WERI-Rb-1 (cell line): ENCODE measurements at regions not wholly inside any gene's neighbourhood (a gene's known extent, or its start where the extent isn't known, plus 50 kb on each side); places are given as distances from the start of the nearest gene placed in this dataset.

ENCODE experiments used
- DNase-seq: peaks from one replicate; pipeline ENCODE4 v3.0.0-alpha.2; 2020
- H3K27ac ChIP-seq: fragments of 250-450 bp; sonication (Bioruptor Pico); 2 replicates; pipeline ENCODE4 v1.5.1; 2020; ENCODE audit warnings: mild to moderate bottlenecking, moderate library complexity
- H3K27me3 ChIP-seq: fragments of 250-450 bp; sonication (Bioruptor Pico); 2 replicates; pipeline ENCODE4 v1.5.1; 2021; ENCODE audit warnings: mild to moderate bottlenecking, low read depth, moderate library complexity; ENCODE audit not compliant: insufficient read depth, severe bottlenecking
- H3K36me3 ChIP-seq: fragments of 250-450 bp; sonication (Bioruptor Pico); 2 replicates; pipeline ENCODE4 v1.5.1; 2020; ENCODE audit warnings: mild to moderate bottlenecking, moderate library complexity
- H3K4me3 ChIP-seq: 2 replicates; pipeline ENCODE4 v1.5.1; 2011; ENCODE audit warnings: low read depth, mild to moderate bottlenecking, control low read depth, low read length
- H3K9me3 ChIP-seq: fragments of 250-450 bp; sonication (Bioruptor Pico); 2 replicates; pipeline ENCODE4 v1.5.1; 2021; ENCODE audit warnings: mild to moderate bottlenecking, moderate library complexity; ENCODE audit not compliant: severe bottlenecking
- TF ChIP-seq, protein P1 (sequence below): IDR thresholded peaks from 2 replicates; pipeline ENCODE4 v1.5.1; 2011; ENCODE audit warnings: low read depth, mild to moderate bottlenecking, control low read depth, inconsistent platforms, low read length

DNA sequence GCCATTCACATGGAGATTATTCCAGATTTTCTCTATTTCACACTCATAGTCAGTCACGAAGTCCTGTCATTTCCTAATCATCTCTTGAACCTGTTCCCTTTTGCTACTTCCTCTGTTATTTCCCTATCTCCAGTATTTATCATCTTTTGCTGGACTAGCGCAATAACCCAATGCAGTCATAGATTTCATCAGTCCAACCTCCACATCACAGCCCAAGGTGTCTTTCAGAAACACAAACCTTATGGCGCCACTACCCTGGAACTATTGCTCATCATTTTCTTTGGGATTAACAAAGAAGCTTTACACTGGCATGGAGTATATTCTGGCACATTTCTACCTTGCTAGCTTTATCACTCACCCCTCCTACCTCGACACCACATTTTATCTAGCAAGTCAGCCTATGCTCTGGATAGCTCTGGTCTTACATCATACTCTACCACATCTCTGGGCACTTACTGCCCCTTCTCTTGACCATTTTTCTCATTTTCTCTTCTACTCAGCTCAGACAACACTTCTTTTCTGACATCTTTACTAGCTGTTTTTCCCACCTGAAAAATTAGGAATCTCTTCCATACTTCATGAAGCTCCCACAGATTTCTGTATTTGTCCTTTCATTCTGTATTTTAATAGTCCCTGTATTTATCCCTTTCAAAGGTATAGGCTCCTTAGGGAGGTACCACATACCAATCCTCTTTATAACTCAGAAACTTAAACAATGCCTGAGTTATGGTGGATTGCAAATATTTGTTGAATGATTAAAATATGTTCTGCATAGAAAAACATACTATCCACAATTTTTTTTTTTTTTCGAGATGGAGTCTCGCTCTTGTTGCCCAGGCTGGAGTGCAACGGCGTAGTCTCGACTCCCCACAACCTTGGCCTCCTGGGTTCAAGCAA lies 534.7 kb downstream of the KLF12 start:
- Histone ChIP-seq H3K9me3 (peaks cover 2% of the 10 kb centered on the region), H3K4me3 (no peak overlapping the region), H3K36me3 (no peaks in the 10 kb centered on the region), H3K27me3 (no peaks in the 10 kb centered on the region), H3K27ac (no peak overlapping the region)
- TF ChIP-seq, protein P1, sequence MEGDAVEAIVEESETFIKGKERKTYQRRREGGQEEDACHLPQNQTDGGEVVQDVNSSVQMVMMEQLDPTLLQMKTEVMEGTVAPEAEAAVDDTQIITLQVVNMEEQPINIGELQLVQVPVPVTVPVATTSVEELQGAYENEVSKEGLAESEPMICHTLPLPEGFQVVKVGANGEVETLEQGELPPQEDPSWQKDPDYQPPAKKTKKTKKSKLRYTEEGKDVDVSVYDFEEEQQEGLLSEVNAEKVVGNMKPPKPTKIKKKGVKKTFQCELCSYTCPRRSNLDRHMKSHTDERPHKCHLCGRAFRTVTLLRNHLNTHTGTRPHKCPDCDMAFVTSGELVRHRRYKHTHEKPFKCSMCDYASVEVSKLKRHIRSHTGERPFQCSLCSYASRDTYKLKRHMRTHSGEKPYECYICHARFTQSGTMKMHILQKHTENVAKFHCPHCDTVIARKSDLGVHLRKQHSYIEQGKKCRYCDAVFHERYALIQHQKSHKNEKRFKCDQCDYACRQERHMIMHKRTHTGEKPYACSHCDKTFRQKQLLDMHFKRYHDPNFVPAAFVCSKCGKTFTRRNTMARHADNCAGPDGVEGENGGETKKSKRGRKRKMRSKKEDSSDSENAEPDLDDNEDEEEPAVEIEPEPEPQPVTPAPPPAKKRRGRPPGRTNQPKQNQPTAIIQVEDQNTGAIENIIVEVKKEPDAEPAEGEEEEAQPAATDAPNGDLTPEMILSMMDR = no peak
- no peak for DNase-seq

DNA sequence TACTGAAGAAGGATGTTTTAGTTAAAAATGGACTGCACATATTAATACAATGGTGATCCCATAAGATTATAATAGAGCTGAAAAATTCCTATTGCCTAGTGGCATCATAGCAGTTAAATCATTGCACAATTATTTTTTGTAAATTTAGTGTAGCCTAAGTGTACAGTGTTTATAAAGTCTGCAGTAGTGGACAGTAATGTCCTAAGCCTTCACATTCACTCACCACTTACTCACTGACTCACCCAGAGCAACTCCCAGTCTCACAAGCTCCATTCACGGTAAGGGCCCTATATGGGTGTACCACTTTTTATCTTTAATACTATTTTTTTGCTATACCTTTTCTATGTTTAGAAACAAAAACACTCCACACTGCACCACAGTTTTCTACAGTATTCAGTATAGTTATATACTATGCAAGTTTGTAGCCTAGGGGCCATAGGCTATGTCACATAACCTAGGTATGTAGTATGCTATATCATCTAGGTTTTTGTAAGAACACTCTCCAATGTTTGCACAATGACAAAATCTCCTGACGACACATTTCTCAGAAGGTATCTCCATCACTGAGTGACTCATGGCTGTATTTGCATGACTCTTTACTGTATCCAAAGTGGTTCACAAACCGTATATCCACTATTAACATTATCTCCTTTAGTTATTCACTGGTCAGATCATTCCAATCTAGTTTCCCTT lies 536.0 kb downstream of the KLF12 start:
- DNase-seq = no peak
- H3K36me3 ChIP-seq = no peaks in the 10 kb centered on the region
- H3K27me3 ChIP-seq = no peaks in the 10 kb centered on the region
- TF ChIP-seq, protein P1 = no peak
- no peak overlapping the region for H3K4me3 ChIP-seq
- no peak overlapping the region for H3K27ac ChIP-seq
- no peaks in the 10 kb centered on the region for H3K9me3 ChIP-seq

DNA sequence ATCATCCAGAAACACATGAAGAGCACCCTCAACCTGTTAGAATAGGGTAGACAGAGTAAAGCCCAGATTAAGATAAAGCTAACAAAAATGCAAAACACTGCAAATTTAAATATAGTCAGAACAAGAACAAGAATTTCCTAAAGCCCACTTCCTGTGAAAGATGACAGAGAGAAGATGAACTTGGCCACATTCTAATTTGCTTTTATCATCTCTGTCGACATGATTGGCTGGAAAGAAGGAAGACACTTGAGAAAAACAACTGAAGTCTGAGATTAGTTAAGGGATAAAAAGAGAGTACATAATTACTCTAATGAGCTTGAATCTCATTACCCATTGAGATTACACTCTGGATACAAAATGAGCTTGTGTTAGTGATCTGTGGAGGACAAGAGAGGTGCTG lies 537.6 kb downstream of the KLF5 start:
- DNase-seq = no peak
- Histone ChIP-seq H3K9me3 (no peaks in the 10 kb centered on the region), H3K4me3 (no peak overlapping the region), H3K36me3 (no peaks in the 10 kb centered on the region), H3K27me3 (no peaks in the 10 kb centered on the region), H3K27ac (no peak overlapping the region)
- TF ChIP-seq, protein P1 = no peak

DNA sequence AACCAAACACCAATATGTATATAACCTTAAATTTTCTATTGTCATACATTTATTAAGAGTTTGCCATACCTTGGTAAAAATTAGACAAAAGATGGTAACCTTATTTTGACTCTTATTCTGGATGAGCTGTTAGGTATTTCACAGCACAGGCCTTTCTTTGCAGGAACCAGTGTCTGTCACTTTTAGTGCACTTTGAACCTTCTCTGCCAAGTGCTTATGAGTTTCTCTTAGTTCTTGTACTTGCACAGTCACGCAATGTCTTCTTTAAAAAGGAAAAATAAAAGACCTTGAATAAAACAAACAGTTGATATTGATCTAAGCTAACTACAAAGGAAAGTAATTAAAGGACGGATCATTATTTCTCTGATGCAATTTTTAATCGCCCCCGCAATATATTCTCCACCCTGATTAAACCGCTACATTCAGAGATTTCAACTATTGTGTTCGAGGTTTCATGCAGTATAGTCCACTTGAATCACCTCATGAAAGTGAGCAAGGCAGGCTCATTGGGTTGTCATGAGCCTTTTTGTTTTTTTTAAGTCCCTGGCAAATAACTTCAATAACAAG lies 534.5 kb downstream of the KLF5 start:
- H3K4me3 ChIP-seq = no peak overlapping the region
- TF ChIP-seq, protein P1 = no peak
- DNase-seq = no peak
- no peaks in the 10 kb centered on the region for H3K27me3 ChIP-seq
- no peaks in the 10 kb centered on the region for H3K36me3 ChIP-seq
- no peak overlapping the region for H3K27ac ChIP-seq
- H3K9me3 ChIP-seq = no peaks in the 10 kb centered on the region

DNA sequence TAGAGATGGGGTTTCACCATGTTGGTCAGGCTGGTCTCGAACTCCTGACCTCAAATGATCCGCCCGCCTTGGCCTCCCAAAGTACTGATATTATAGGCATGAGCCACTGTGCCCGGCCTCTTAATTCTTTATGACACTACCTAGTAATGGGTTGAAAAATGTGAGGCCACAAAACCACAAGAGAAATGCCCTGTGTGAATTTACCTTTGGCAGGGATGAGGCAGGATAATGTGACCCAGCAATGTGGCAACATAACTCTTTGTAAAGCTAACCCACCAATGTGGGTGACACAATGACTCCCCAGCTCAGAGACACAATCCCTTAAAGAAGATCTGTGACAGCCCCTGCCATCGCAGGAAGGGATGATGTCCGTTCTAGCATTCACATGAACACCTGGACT lies 533.1 kb downstream of the KLF5 start:
- no peak for DNase-seq
- TF ChIP-seq, protein P1 = no peak

More for the DNA sequence above, 533.1 kb downstream of the KLF5 start:
- no peak overlapping the region for H3K4me3 ChIP-seq
- no peaks in the 10 kb centered on the region for H3K9me3 ChIP-seq
- no peak overlapping the region for H3K27ac ChIP-seq
- no peaks in the 10 kb centered on the region for H3K36me3 ChIP-seq
- H3K27me3 ChIP-seq = no peaks in the 10 kb centered on the region
